GM04503 (cell line): ENCODE measurements at regions not wholly inside any gene's neighbourhood (a gene's known extent, or its start where the extent isn't known, plus 50 kb on each side); places are given as distances from the start of the nearest gene placed in this dataset.
"Not testable (repeated sequence)": the region's sequence is repeated elsewhere in the genome, so short reads cannot be mapped to it uniquely, and the experiment has no call there.

Experiments used
- DNase-seq: peaks from one replicate; pipeline ENCODE4 v3.0.0-alpha.2; 2012; ENCODE audit warnings: low read depth

DNA sequence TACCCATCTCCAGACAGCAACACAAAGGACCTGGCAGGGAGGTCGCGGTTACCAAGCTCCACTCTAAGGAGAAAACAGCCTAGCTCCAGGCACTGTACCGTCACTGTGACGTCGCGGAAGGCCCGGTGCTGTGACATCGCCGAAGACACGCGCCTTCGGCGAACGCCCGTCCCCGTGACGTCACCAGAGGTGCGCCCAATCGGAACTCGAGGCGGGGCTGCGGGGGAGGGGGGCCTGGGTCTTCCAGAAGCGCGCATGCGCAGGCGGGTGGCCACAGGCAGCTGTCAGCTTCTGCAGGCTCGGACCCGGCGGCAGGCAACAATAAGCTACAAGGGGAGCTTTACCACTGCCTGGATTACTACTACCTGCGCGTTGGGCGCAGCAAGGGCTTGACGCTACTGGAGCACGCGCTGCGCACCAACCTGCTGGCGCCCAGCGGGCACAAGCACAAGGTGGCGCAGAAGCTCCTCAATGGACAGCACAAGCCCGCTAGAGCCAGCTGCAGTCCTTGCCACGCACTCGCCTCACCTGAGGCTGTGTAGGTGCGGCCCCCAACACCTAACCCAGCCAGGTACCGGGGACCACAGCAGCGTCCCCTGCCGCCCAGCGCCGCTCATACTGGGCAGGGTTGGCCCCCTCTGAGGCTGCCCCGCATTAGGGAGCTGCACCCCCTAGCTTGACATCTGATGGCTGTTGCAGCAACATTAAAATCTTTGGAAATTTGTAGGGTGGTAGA is 208.4 kb downstream of the TPST1 start:
- no peak for DNase-seq

GRCh38 chr7:66415659-66416265 is 210.6 kb downstream of the TPST1 start:
- DNase-seq, result no peak

GRCh38 chr7:66418537-66418936 is 210.1 kb upstream of the KCTD7 start:
- no peak for DNase-seq

GRCh38 chr7:66419210-66419609 is 209.5 kb upstream of the KCTD7 start:
- no peak for DNase-seq

DNA sequence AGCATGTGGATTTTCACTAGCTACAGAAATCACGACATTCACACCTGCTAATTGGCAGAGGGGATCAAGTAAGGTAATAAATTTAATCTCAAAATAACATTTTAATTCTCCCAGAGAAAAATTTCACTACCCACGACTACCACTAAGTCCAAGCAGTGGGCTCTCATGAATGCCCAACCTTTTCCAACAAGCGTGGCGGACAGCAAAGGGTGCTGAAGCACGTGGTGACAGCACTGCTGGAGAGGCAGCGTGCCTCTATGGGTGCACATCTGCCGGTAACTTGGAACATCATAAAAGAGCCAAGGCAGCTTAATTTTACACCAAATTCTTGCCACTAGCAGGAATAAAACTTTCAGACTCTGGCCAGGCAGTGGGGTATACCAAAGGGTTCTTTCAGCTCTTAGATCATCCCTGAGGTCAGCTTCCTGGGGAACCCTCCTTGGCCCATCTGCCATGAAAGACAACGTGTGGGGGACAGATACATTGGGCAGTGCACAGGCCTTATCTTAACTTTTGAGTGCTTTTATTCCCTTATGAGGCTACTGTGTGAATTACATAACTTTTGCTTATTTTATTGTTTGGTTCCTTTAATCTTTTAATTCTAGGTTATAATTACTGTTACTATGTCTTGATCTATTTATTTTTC is 206.7 kb upstream of the KCTD7 start:
- no peak for DNase-seq

DNA sequence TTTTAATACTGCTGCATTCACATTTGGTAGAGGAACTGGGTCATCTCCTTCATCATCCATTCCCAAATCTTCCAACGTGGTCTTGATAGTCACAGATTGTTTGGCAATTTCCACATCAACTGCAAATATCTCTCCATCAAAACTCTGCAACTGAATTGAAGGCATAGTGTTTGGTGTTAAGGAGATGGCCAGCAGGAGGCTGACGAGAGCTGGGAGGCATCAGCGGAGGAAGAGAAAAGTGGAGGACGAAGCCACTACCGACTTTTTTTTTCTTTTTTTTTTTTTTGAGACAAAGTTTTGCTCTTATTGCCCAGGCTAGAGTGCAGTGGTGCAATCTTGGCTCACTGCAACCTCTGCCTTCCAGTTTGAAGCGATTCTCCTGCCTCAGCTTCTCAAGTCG is 205.0 kb upstream of the KCTD7 start:
- DNase-seq, result no peak

- DNase-seq, result no peak
These were observed 202.3 kb upstream of the KCTD7 start for GRCh38 chr7:66426332-66426731.

DNA sequence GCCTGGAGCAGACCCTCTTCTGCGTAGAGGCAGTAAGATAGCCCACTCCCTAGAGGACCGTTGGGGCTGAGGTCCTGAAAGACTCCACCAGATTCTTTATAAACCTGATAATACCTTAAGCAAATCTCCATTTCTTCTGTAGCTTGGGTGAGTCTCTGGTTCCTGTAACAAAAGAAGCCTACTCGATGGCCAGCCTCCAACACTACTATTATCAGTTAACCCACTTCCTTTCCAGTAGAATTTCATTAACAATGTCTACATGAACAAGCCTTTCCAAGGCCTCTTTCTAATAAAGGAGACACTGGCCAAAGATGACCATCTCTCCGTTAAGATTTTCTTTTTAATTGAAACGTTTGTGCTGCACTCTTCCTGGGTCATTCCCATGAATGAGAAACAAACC is 201.7 kb upstream of the KCTD7 start:
- DNase-seq, result no peak

GRCh38 chr7:66427956-66428355 is 200.7 kb upstream of the KCTD7 start:
- DNase-seq, result no peak

DNA sequence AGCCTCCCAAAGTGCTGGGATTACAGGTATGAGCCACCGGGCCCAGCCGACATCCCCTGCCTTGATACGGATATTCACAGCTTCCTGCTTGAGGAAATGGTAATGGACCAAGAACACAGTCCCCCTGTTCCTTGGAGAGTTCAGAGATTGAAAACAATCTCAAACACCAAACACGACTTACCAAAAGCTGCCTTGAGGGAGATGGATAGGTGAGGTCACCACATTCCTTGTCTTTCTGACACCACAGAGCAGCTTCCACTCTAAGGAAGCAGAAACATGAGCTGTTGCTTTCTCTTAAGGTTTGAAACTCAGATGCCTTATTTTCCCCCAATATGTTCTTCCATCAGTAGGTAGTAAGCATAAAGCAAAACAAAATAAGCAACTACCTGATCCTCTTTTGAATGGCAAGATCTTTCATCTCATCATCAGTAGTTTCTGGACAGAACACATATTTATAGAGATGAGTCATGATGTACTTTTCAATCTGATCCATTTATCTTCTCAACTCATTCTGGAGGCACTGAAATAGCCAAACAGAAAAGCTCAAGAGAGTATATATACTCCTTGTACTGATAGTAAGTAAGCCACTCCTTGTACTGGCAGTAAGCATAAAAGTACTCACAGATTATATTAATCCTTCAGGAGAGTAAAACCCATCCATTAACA is 199.1 kb upstream of the KCTD7 start:
- no peak for DNase-seq

GRCh38 chr7:66430164-66430545 is 198.5 kb upstream of the KCTD7 start:
- no peak for DNase-seq

GRCh38 chr7:66438703-66439405 is 189.8 kb upstream of the KCTD7 start:
- DNase-seq, result not testable (repeated sequence)

DNA sequence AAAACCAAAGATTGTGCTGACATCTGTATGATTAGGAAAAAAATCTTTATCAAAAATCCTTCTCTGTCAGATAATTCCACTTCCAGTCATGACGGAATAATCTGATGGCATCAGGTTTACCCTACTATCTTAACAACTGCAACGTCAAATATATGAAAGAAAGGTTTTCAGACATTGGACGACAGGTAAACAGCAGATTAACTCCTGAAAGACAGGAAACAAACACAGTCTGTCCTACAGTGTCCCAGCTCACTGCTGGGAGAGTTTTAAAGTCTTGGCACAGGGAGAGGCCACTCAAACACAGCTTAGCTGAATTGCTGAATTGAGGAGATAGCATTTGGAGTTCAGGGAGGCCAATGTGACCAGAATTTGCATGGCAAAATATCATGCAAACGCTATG is 186.3 kb upstream of the KCTD7 start:
- DNase-seq, result no peak

GRCh38 chr7:66443946-66444345 is 184.7 kb upstream of the KCTD7 start:
- no peak for DNase-seq

DNA sequence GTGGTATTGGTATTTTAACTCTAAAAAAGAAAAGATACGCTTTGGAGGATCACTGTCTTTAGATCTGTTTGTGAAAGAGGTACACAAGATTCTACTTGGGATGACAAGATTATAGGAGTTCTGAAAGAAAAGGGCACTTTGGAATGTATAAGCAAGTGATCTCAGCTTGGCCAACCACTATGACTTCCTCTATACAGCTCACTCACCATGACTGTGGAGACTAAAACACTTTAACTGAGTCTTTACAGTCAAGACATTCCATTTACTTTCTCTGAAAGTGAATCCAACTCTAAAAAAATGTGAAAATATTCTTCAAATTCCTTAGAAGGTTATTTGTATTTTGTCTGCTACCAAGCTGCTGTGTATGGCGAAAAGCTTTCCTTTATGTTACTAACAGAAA is 181.7 kb upstream of the KCTD7 start:
- not testable (repeated sequence) for DNase-seq

- DNase-seq, result not testable (repeated sequence)
These were observed 177.9 kb upstream of the KCTD7 start for GRCh38 chr7:66450814-66451213.

DNA sequence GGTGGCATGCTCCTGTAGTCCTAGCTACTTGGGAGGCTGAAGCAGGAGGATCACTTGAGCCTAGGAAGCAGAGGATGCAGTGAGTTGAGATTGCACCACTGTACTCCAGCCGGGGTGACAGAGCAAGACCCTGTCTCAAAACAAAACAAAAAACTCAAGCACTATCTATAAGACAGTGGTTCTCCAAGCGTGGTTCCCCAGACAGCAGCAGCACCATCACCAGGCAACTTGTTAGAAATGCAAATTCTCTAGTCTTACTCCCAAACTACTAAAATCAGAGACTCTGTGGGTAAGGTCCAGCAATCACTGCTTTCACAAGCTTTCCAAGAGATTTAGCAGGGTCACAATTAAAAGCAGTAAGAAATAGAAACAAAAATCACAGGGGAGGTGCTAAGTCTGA is 177.0 kb upstream of the KCTD7 start:
- not testable (repeated sequence) for DNase-seq

GRCh38 chr7:66452165-66452564 is 176.5 kb upstream of the KCTD7 start:
- DNase-seq, result peak; percentile 30

GRCh38 chr7:66453340-66453739 is 175.3 kb upstream of the KCTD7 start:
- DNase-seq, result no peak

- no peak for DNase-seq
These were observed 174.0 kb upstream of the KCTD7 start for GRCh38 chr7:66454600-66455225.

DNA sequence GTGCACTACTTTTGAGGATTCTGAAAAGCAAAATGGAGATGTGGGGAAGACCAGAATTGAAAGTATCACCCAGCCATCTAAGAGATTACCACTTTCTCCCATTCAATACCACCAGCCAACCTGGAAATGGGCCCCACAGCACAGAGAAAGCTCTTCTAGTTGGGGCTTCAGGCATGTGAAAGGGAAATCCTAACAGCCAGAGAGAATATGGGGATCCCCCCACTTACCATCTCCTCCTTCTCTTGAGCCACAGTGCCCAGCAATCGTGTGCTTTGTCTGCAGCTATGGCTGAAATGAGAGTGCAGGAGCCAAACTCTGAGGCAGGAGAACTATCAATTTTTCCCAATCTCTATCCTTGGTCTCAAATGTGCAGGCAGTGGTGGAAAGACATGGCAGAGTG is 173.2 kb upstream of the KCTD7 start:
- not testable (repeated sequence) for DNase-seq

GRCh38 chr7:66456431-66456830 is 172.2 kb upstream of the KCTD7 start:
- not testable (repeated sequence) for DNase-seq
